GM06990 (cell line): ENCODE measurements at regions not wholly inside any gene's neighbourhood (a gene's known extent, or its start where the extent isn't known, plus 50 kb on each side); places are given as distances from the start of the nearest gene placed in this dataset.
"Not testable (repeated sequence)": the region's sequence is repeated elsewhere in the genome, so short reads cannot be mapped to it uniquely, and the experiment has no call there.

ENCODE experiments used
- DNase-seq: peaks from one replicate; pipeline ENCODE4 v3.0.0-alpha.2; 2011; ENCODE audit not compliant: insufficient read length; ENCODE audit errors: extremely low read depth
- H3K27me3 ChIP-seq: replicated peaks from 2 replicates; pipeline ENCODE4 v1.6.0; 2011; ENCODE audit warnings: low read length; ENCODE audit not compliant: control insufficient read depth, insufficient read depth
- H3K36me3 ChIP-seq: 2 replicates; pipeline ENCODE4 v1.5.1; 2011; ENCODE audit warnings: low read length; ENCODE audit not compliant: control insufficient read depth, insufficient read depth
- H3K4me3 ChIP-seq: replicated peaks from 2 replicates; pipeline ENCODE4 v1.5.1; 2011; ENCODE audit warnings: low read depth, mild to moderate bottlenecking, control low read depth, low read length
- CTCF ChIP-seq: IDR thresholded peaks from 2 replicates; pipeline ENCODE4 v1.5.1; 2011; ENCODE audit warnings: low read length, control low read depth, mild to moderate bottlenecking, inconsistent platforms; ENCODE audit not compliant: insufficient read depth, poor library complexity, severe bottlenecking

DNA sequence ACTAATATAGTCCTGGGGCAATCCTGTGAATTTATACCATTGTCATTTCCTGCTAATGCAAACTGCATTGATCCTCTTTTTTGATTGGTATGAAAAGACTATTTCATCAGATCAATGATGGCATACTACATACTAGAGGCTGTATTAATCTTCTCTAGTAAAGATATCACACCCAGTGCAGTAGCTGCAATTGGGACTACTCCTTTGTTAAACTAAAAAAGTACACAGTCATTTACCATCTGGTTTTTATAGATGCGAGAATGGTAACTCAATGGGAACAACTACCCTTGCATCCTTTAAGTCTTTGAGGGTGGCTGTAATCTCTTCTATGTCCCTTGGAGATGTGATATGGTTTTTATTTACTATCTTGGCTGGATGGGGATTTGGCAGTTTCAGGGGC lies 80.2 kb upstream of the STK38L start:
- Histone ChIP-seq H3K4me3 (no peak overlapping the region), H3K27me3 (no peaks in the 10 kb centered on the region), H3K36me3 (no peaks in the 10 kb centered on the region)
- DNase-seq: no peak
- TF ChIP-seq CTCF: no peak

GRCh38 chr12:27164330-27165040 lies 79.6 kb upstream of the STK38L start:
- Histone ChIP-seq H3K4me3 (no peak overlapping the region), H3K36me3 (no peaks in the 10 kb centered on the region), H3K27me3 (no peaks in the 10 kb centered on the region)
- DNase-seq: no peak
- TF ChIP-seq CTCF: no peak

DNA sequence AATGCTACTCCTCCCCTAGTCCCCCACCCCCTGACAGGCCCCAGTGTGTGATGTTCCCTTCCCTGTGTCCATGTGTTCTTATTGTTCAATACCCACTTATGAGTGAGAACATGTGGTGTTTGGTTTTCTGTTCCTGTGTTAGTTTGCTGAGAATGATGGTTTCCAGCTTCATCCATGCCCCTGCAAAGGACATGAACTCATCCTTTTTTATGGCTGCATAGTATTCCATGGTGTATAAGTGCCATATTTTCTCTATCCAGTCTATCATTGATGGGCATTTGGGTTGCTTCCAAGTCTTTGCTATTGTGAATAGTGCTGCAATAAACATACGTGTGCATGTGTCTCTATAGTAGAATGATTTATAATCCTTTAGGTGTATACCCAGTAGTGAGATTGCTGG lies 78.1 kb upstream of the STK38L start:
- not testable (repeated sequence) for DNase-seq, H3K4me3 ChIP-seq, H3K27me3 ChIP-seq, H3K36me3 ChIP-seq

- H3K27me3 ChIP-seq, DNase-seq, H3K4me3 ChIP-seq, H3K36me3 ChIP-seq: not testable (repeated sequence)
Observed at GRCh38 chr12:27171494-27171893, 72.6 kb upstream of the STK38L start.

DNA sequence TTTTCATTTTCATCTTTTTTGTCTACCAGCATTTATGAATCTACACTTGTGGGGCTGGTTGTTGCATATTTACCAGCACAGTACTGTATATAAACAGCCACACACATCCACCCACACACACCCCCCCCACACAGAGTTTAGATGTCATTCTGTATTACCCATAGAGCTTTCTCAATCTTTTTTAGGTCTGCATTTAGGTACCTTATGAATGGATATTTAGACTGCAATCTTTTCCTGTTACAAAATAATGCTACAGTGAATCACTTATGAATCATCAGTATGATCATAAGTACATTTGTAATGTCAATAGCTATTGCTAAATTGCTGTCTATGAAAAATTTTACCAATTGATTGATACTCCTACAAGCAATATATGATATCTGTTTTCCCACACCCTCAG lies 67.3 kb upstream of the STK38L start:
- Histone ChIP-seq H3K4me3 (no peak overlapping the region), H3K27me3 (no peaks in the 10 kb centered on the region), H3K36me3 (no peaks in the 10 kb centered on the region)
- TF ChIP-seq CTCF: no peak
- DNase-seq: no peak

- Histone ChIP-seq H3K36me3 (no peaks in the 10 kb centered on the region), H3K27me3 (no peaks in the 10 kb centered on the region), H3K4me3 (no peak overlapping the region)
- no peak for TF ChIP-seq CTCF
- no peak for DNase-seq
Observed at GRCh38 chr12:27177706-27178105, 66.4 kb upstream of the STK38L start.

- H3K36me3 ChIP-seq: no peaks in the 10 kb centered on the region
- H3K4me3 ChIP-seq: no peak overlapping the region
- DNase-seq: no peak
- TF ChIP-seq CTCF: no peak
- H3K27me3 ChIP-seq: no peaks in the 10 kb centered on the region
Observed at GRCh38 chr12:27178255-27178654, 65.8 kb upstream of the STK38L start.
